Neural progenitor cell (in vitro differentiated cells): ENCODE measurements at regions not wholly inside any gene's neighbourhood (a gene's known extent, or its start where the extent isn't known, plus 50 kb on each side); places are given as distances from the start of the nearest gene placed in this dataset.

ENCODE experiments used
- DNase-seq: peaks from one replicate; pipeline ENCODE4 v3.0.0-alpha.2; 2016; ENCODE audit warnings: low spot score
- H2AFZ ChIP-seq: fragments of 200-600 bp; sonication (generic); replicated peaks from 2 replicates; pipeline ENCODE4 v1.6.1; 2016; ENCODE audit warnings: antibody characterized with exemption
- H3F3A ChIP-seq: fragments of 200-600 bp; sonication (generic); 2 replicates; pipeline ENCODE4 v1.6.1; 2016; ENCODE audit warnings: antibody characterized with exemption, low read depth
- H3K27ac ChIP-seq: fragments of 200-600 bp; sonication (generic); 2 replicates; pipeline ENCODE4 v1.5.1; 2016; ENCODE audit warnings: mild to moderate bottlenecking
- H3K27me3 ChIP-seq: fragments of 200-600 bp; sonication (generic); 2 replicates; pipeline ENCODE4 v1.6.1; 2016; ENCODE audit warnings: mild to moderate bottlenecking, moderate library complexity
- H3K36me3 ChIP-seq: fragments of 200-600 bp; sonication (generic); 2 replicates; pipeline ENCODE4 v1.5.1; 2016
- H3K4me1 ChIP-seq: fragments of 200-600 bp; sonication (generic); 2 replicates; pipeline ENCODE4 v1.6.1; 2016; ENCODE audit warnings: mixed run types
- H3K4me2 ChIP-seq: fragments of 200-600 bp; sonication (generic); 2 replicates; pipeline ENCODE4 v1.6.1; 2016
- H3K4me3 ChIP-seq: fragments of 200-600 bp; sonication (generic); 2 replicates; pipeline ENCODE4 v1.5.1; 2016
- H3K79me2 ChIP-seq: fragments of 200-600 bp; sonication (generic); 2 replicates; pipeline ENCODE4 v1.6.1; 2016; ENCODE audit warnings: low read depth
- H3K9ac ChIP-seq: fragments of 200-600 bp; sonication (generic); 2 replicates; pipeline ENCODE4 v1.6.1; 2016
- H3K9me3 ChIP-seq: fragments of 200-600 bp; sonication (generic); 2 replicates; pipeline ENCODE4 v1.5.1; 2016; ENCODE audit warnings: low read depth
- H4K20me1 ChIP-seq: fragments of 200-600 bp; sonication (generic); 2 replicates; pipeline ENCODE4 v1.6.1; 2016; ENCODE audit warnings: low read depth
- H3K27ac Mint-ChIP-seq: 3 replicates; pipeline ENCODE4 v1.8.0; 2021; ENCODE audit warnings: mixed read lengths
- H3K27me3 Mint-ChIP-seq: 2 replicates; pipeline ENCODE4 v1.8.0; 2022; ENCODE audit warnings: low read depth, mild to moderate bottlenecking, inconsistent platforms, moderate library complexity, mixed read lengths; ENCODE audit not compliant: insufficient read depth
- H3K36me3 Mint-ChIP-seq: 3 replicates; pipeline ENCODE4 v1.8.0; 2021; ENCODE audit warnings: mixed read lengths
- H3K4me1 Mint-ChIP-seq: 3 replicates; pipeline ENCODE4 v1.8.0; 2021; ENCODE audit warnings: mixed read lengths
- H3K4me3 Mint-ChIP-seq: 3 replicates; pipeline ENCODE4 v1.8.0; 2021; ENCODE audit warnings: mild to moderate bottlenecking, moderate library complexity, mixed read lengths
- H3K9me3 Mint-ChIP-seq: 3 replicates; pipeline ENCODE4 v1.8.0; 2020; ENCODE audit warnings: mixed read lengths
- EZH2 ChIP-seq: fragments of 200-600 bp; sonication (generic); IDR thresholded peaks from 2 replicates; pipeline ENCODE4 v1.6.1; 2017; ENCODE audit warnings: antibody characterized with exemption, mild to moderate bottlenecking, moderate library complexity
- EZH2phosphoT487 ChIP-seq: fragments of 200-600 bp; sonication (generic); IDR thresholded peaks from 2 replicates; pipeline ENCODE4 v1.6.1; 2017; ENCODE audit warnings: antibody characterized with exemption
- TF ChIP-seq, protein P1 (sequence below): fragments of 200-600 bp; sonication (generic); IDR thresholded peaks from 2 replicates; pipeline ENCODE4 v1.5.1; 2017; ENCODE audit warnings: antibody characterized with exemption, mild to moderate bottlenecking

DNA sequence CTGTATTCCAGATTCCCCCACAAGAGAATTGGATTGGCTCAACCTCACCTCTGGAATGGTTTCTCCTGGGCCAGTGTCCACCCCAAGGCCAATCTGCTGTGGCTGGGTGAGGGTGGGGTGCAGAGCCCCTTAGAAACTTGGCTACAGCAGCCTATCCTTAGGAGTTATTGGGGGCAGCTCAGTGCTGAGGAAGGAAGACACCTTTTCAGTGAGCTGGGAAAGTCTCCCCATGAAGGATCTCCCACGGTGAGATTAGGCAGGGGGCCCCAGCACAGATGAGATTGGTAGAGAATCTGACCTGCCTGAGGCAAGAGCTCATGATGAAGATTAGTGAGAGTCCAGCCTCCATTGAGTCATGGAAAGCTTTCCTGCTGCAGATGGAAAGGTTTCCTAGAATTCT lies 78.4 kb downstream of the CCDC185 start:
- H3K9ac ChIP-seq, result no peak overlapping the region
- H3K9me3 Mint-ChIP-seq, result peaks cover 3% of the 10 kb centered on the region
- no peak for DNase-seq
- peaks cover 5% of the 10 kb centered on the region for H3K4me1 Mint-ChIP-seq
- no peak overlapping the region for H3K4me3 ChIP-seq
- no peak overlapping the region for H3K4me2 ChIP-seq
- H3K27ac ChIP-seq, result no peak overlapping the region
- no peak overlapping the region for H3K4me3 Mint-ChIP-seq
- H3K9me3 ChIP-seq, result no peaks in the 10 kb centered on the region
- no peak overlapping the region for H2AFZ ChIP-seq
- no peaks in the 10 kb centered on the region for H3K79me2 ChIP-seq
- no peak for TF ChIP-seq EZH2
- no peaks in the 10 kb centered on the region for H4K20me1 ChIP-seq
- no peak overlapping the region for H3K27ac Mint-ChIP-seq
- no peaks in the 10 kb centered on the region for H3F3A ChIP-seq
- H3K27me3 Mint-ChIP-seq, result peaks cover 15% of the 10 kb centered on the region
- no peaks in the 10 kb centered on the region for H3K27me3 ChIP-seq
- no peaks in the 10 kb centered on the region for H3K36me3 ChIP-seq
- no peaks in the 10 kb centered on the region for H3K36me3 Mint-ChIP-seq
- H3K4me1 ChIP-seq, result no peaks in the 10 kb centered on the region

DNA sequence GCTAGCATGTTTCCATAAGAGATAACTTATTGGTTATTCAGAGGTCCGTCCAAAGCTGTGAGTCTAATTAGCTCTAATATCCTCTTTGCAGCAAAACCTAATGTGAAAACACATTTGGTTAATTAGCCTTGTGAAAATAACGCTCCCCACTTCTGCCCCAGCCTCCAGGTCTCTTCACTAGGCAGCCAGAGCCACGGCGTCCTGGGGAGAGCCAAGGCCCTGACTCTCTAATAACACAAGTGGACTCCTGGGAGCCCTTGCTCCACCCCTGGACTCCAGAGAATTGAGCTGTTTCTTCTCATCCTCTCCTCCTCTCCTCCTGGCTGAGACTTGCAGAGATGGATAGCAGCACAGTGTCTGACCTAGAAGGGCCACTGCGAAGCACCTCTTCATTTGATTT lies 78.8 kb downstream of the CCDC185 start:
- DNase-seq, result no peak
- H3K27ac Mint-ChIP-seq, result no peak overlapping the region
- H3K4me1 ChIP-seq, result no peaks in the 10 kb centered on the region
- H3K27me3 Mint-ChIP-seq, result peaks cover 15% of the 10 kb centered on the region
- H3K9me3 ChIP-seq, result no peaks in the 10 kb centered on the region
- H3K36me3 ChIP-seq, result no peaks in the 10 kb centered on the region
- H2AFZ ChIP-seq, result no peak overlapping the region
- H3K79me2 ChIP-seq, result no peaks in the 10 kb centered on the region
- TF ChIP-seq EZH2 (no peak), EZH2phosphoT487 (no peak)
- TF ChIP-seq, protein P1, sequence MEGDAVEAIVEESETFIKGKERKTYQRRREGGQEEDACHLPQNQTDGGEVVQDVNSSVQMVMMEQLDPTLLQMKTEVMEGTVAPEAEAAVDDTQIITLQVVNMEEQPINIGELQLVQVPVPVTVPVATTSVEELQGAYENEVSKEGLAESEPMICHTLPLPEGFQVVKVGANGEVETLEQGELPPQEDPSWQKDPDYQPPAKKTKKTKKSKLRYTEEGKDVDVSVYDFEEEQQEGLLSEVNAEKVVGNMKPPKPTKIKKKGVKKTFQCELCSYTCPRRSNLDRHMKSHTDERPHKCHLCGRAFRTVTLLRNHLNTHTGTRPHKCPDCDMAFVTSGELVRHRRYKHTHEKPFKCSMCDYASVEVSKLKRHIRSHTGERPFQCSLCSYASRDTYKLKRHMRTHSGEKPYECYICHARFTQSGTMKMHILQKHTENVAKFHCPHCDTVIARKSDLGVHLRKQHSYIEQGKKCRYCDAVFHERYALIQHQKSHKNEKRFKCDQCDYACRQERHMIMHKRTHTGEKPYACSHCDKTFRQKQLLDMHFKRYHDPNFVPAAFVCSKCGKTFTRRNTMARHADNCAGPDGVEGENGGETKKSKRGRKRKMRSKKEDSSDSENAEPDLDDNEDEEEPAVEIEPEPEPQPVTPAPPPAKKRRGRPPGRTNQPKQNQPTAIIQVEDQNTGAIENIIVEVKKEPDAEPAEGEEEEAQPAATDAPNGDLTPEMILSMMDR, result no peak
- no peak overlapping the region for H3K4me3 ChIP-seq
- no peak overlapping the region for H3K9ac ChIP-seq
- H3K9me3 Mint-ChIP-seq, result peaks cover 3% of the 10 kb centered on the region
- no peaks in the 10 kb centered on the region for H3K36me3 Mint-ChIP-seq
- no peaks in the 10 kb centered on the region for H4K20me1 ChIP-seq
- no peak overlapping the region for H3K4me2 ChIP-seq
- H3K4me3 Mint-ChIP-seq, result no peak overlapping the region
- H3K27me3 ChIP-seq, result no peaks in the 10 kb centered on the region
- H3K4me1 Mint-ChIP-seq, result peaks cover 5% of the 10 kb centered on the region
- no peak overlapping the region for H3K27ac ChIP-seq
- no peaks in the 10 kb centered on the region for H3F3A ChIP-seq

DNA sequence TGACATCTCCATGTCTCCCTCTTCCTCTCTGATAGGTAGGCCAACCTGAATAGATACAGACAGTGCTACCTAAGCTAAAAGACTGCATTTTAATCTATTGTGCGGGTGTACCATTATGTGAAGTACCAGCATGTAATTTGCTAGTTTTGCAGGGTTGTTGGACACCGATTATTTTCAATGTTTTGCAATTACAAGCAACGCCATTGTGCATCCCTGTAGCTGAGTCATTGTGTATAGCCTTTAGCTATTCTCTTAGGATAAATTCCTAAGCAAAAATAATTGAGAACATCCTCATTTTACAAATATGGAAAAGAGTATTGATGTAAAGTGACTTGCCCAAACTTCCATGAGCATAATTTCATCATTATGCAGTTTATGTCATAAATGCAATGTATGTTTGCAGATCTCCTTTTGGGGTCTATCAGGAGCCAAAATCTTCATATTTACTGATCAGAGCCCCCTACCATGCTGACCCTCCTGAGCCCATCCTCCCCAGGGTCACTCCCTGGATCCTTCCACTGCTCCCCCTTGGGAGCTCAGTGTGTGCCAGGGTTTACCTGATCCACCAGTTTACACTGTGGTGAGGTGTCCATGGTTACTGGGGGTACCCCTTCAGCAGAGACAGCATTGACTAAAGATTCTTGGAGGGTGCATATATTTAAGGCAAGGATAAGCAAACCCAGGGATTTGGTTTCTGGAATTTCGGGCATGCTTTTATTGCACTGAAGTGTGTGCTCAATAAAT lies 80.6 kb downstream of the CCDC185 start:
- Histone ChIP-seq H3K9me3 (no peaks in the 10 kb centered on the region), H3K79me2 (no peaks in the 10 kb centered on the region), H3K9ac (no peak overlapping the region), H3K4me1 (no peaks in the 10 kb centered on the region), H3K36me3 (no peaks in the 10 kb centered on the region), H3K27ac (no peak overlapping the region), H3K4me3 (no peak overlapping the region), H2AFZ (no peak overlapping the region), H3K27me3 (no peaks in the 10 kb centered on the region), H4K20me1 (no peaks in the 10 kb centered on the region), H3F3A (no peaks in the 10 kb centered on the region), H3K4me2 (no peak overlapping the region)
- DNase-seq, result no peak
- H3K4me1 Mint-ChIP-seq, result peaks cover 5% of the 10 kb centered on the region
- no peak overlapping the region for H3K4me3 Mint-ChIP-seq
- TF ChIP-seq, protein P1, result no peak
- TF ChIP-seq EZH2, result no peak
- no peak for TF ChIP-seq EZH2phosphoT487
- H3K9me3 Mint-ChIP-seq, result peaks cover 3% of the 10 kb centered on the region
- H3K36me3 Mint-ChIP-seq, result no peaks in the 10 kb centered on the region
- H3K27me3 Mint-ChIP-seq, result peaks cover 15% of the 10 kb centered on the region
- no peak overlapping the region for H3K27ac Mint-ChIP-seq

DNA sequence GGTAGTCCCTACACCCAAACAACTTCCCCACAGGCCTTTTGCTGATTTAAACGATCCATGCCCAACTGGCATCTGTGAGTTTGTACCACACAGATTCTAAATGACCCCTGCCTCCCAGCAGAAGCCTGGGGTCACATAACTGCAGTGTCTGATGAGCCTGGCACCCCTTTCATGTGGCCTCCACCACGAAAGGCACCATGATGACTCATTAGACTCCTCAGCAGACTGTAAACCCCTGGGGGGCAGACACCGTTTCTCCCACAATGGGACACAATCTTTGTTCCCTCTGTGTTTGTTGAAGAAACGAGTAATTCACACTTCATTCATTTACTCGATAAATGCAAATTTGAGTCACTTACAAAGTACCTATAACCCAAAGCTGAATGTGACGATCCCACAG lies 81.6 kb downstream of the CCDC185 start:
- peaks cover 5% of the 10 kb centered on the region for H3K4me1 Mint-ChIP-seq
- TF ChIP-seq, protein P1, result no peak
- TF ChIP-seq EZH2phosphoT487 (no peak), EZH2 (no peak)
- Histone ChIP-seq H3K4me1 (no peaks in the 10 kb centered on the region), H3F3A (no peaks in the 10 kb centered on the region), H3K79me2 (no peaks in the 10 kb centered on the region), H3K9ac (no peak overlapping the region), H3K4me2 (no peak overlapping the region), H2AFZ (no peak overlapping the region), H3K4me3 (no peak overlapping the region), H3K27ac (no peak overlapping the region), H4K20me1 (no peaks in the 10 kb centered on the region), H3K27me3 (no peaks in the 10 kb centered on the region), H3K9me3 (no peaks in the 10 kb centered on the region), H3K36me3 (no peaks in the 10 kb centered on the region)
- no peak overlapping the region for H3K4me3 Mint-ChIP-seq
- no peaks in the 10 kb centered on the region for H3K36me3 Mint-ChIP-seq
- H3K27me3 Mint-ChIP-seq, result peaks cover 15% of the 10 kb centered on the region
- H3K9me3 Mint-ChIP-seq, result peaks cover 3% of the 10 kb centered on the region
- H3K27ac Mint-ChIP-seq, result peak overlapping the region; percentile 72
- no peak for DNase-seq
